H9 (cell line): ENCODE measurements at regions not wholly inside any gene's neighbourhood (a gene's known extent, or its start where the extent isn't known, plus 50 kb on each side); places are given as distances from the start of the nearest gene placed in this dataset.

Experiments used
- DNase-seq: peaks from one replicate; pipeline ENCODE4 v3.0.0-alpha.2; 2017
- H2AFZ ChIP-seq: one replicate; pipeline ENCODE4 v1.6.1; 2013; ENCODE audit warnings: mild to moderate bottlenecking, low read length, control low read depth, moderate library complexity
- H2AK5ac ChIP-seq: 2 replicates; pipeline ENCODE4 v1.6.1; 2013; ENCODE audit warnings: low read length, control low read depth, mixed read lengths; ENCODE audit not compliant: insufficient read length
- H2BK120ac ChIP-seq: one replicate; pipeline ENCODE4 v1.6.1; 2013; ENCODE audit warnings: low read depth, mild to moderate bottlenecking, low read length, control low read depth, inconsistent platforms; ENCODE audit not compliant: poor library complexity, severe bottlenecking
- H2BK12ac ChIP-seq: 2 replicates; pipeline ENCODE4 v1.6.1; 2013; ENCODE audit warnings: low read length, control low read depth, mixed read lengths, low read depth; ENCODE audit not compliant: insufficient read length
- H2BK15ac ChIP-seq: 2 replicates; pipeline ENCODE4 v1.6.1; 2013; ENCODE audit warnings: low read depth, low read length, control low read depth
- H2BK20ac ChIP-seq: one replicate; pipeline ENCODE4 v1.6.1; 2013; ENCODE audit warnings: low read depth, mild to moderate bottlenecking, low read length, control low read depth, inconsistent platforms; ENCODE audit not compliant: poor library complexity, severe bottlenecking
- H2BK5ac ChIP-seq: 2 replicates; pipeline ENCODE4 v1.6.1; 2013; ENCODE audit warnings: low read length, control low read depth, mixed read lengths; ENCODE audit not compliant: insufficient read length
- H3K14ac ChIP-seq: 2 replicates; pipeline ENCODE4 v1.6.1; 2013; ENCODE audit warnings: low read length, control low read depth; ENCODE audit not compliant: insufficient read depth
- H3K18ac ChIP-seq: 2 replicates; pipeline ENCODE4 v1.6.1; 2013; ENCODE audit warnings: low read depth, mild to moderate bottlenecking, mixed read lengths, low read length, control low read depth; ENCODE audit not compliant: insufficient read length
- H3K23ac ChIP-seq: 2 replicates; pipeline ENCODE4 v1.6.1; 2013; ENCODE audit warnings: low read length, control low read depth, mixed read lengths, low read depth; ENCODE audit not compliant: insufficient read length
- H3K23me2 ChIP-seq: 2 replicates; pipeline ENCODE4 v1.6.1; 2013; ENCODE audit warnings: low read depth, mild to moderate bottlenecking, mixed read lengths, low read length, control low read depth; ENCODE audit not compliant: insufficient read length, poor library complexity, severe bottlenecking
- H3K27ac ChIP-seq: 2 replicates; pipeline ENCODE4 v1.5.1; 2013; ENCODE audit warnings: low read length, control low read depth, mixed read lengths, low read depth; ENCODE audit not compliant: insufficient read length
- H3K27me3 ChIP-seq: 2 replicates; pipeline ENCODE4 v1.6.1; 2013; ENCODE audit warnings: low read length, control low read depth, inconsistent platforms; ENCODE audit not compliant: insufficient read depth
- H3K4ac ChIP-seq: 2 replicates; pipeline ENCODE4 v1.6.1; 2013; ENCODE audit warnings: low read depth, mild to moderate bottlenecking, control low read depth, inconsistent platforms, low read length, moderate library complexity
- H3K4me1 ChIP-seq: 2 replicates; pipeline ENCODE4 v1.6.1; 2013; ENCODE audit warnings: low read length, control low read depth, inconsistent platforms; ENCODE audit not compliant: insufficient read depth
- H3K4me2 ChIP-seq: 2 replicates; pipeline ENCODE4 v1.6.1; 2013; ENCODE audit warnings: low read length, control low read depth, mixed read lengths; ENCODE audit not compliant: insufficient read length, insufficient read depth
- H3K56ac ChIP-seq: 2 replicates; pipeline ENCODE4 v1.6.1; 2013; ENCODE audit warnings: low read depth, mild to moderate bottlenecking, mixed read lengths, low read length, control low read depth; ENCODE audit not compliant: insufficient read length
- H3K79me1 ChIP-seq: 2 replicates; pipeline ENCODE4 v1.6.1; 2013; ENCODE audit warnings: low read depth, mild to moderate bottlenecking, moderate library complexity, low read length, control low read depth, inconsistent platforms; ENCODE audit not compliant: insufficient read depth, poor library complexity, severe bottlenecking
- H3K79me2 ChIP-seq: 2 replicates; pipeline ENCODE4 v1.6.1; 2013; ENCODE audit warnings: low read length, control low read depth, inconsistent platforms; ENCODE audit not compliant: insufficient read depth
- H3K9ac ChIP-seq: 2 replicates; pipeline ENCODE4 v1.6.1; 2013; ENCODE audit warnings: low read length, control low read depth, mixed read lengths; ENCODE audit not compliant: insufficient read length; ENCODE audit errors: extremely low read depth
- H3K9me3 ChIP-seq: one replicate; pipeline ENCODE4 v1.6.1; 2013; ENCODE audit warnings: low read depth, low read length, inconsistent platforms; ENCODE audit not compliant: control insufficient read depth
- H3T11ph ChIP-seq: one replicate; pipeline ENCODE4 v1.6.1; 2013; ENCODE audit warnings: mild to moderate bottlenecking, low read length, control low read depth, inconsistent platforms
- H4K20me1 ChIP-seq: one replicate; pipeline ENCODE4 v1.6.1; 2013; ENCODE audit not compliant: control insufficient read depth, insufficient read length, insufficient read depth
- H4K5ac ChIP-seq: 2 replicates; pipeline ENCODE4 v1.6.1; 2013; ENCODE audit warnings: low read depth, mild to moderate bottlenecking, mixed read lengths, low read length, control low read depth; ENCODE audit not compliant: insufficient read length
- H4K8ac ChIP-seq: replicated peaks from 2 replicates; pipeline ENCODE4 v1.6.1; 2013; ENCODE audit warnings: low read length, control low read depth, mixed read lengths, low read depth; ENCODE audit not compliant: insufficient read length
- H4K91ac ChIP-seq: 2 replicates; pipeline ENCODE4 v1.6.1; 2013; ENCODE audit warnings: low read depth, mild to moderate bottlenecking, moderate library complexity, mixed read lengths, low read length, control low read depth; ENCODE audit not compliant: insufficient read length
- H3K27ac Mint-ChIP-seq, 3 experiments: 2 replicates in 2 of 3; 3 replicates in 1 of 3; pipeline ENCODE4 v1.8.0; 2020 to 2021; ENCODE audit warnings: mixed read lengths in 3 of 3, mild to moderate bottlenecking in 1 of 3, moderate library complexity in 1 of 3
- H3K27me3 Mint-ChIP-seq: 2 replicates; pipeline ENCODE4 v1.8.0; 2021; ENCODE audit warnings: low read depth, mild to moderate bottlenecking, moderate library complexity, mixed read lengths
- H3K36me3 Mint-ChIP-seq, 3 experiments: 2 replicates in 2 of 3; 3 replicates in 1 of 3; pipeline ENCODE4 v1.8.0; 2020 to 2021; ENCODE audit warnings: low read depth in 3 of 3, mixed read lengths in 3 of 3; ENCODE audit not compliant: insufficient read depth in 1 of 3
- H3K4me1 Mint-ChIP-seq, 2 experiments: 2 replicates each; pipeline ENCODE4 v1.8.0; 2020; ENCODE audit warnings: mixed read lengths in 2 of 2
- H3K4me3 Mint-ChIP-seq, 2 experiments: 2 replicates in 1 of 2; 3 replicates in 1 of 2; pipeline ENCODE4 v1.8.0; 2020 to 2021; ENCODE audit warnings: mild to moderate bottlenecking in 2 of 2, mixed read lengths in 2 of 2, moderate library complexity in 1 of 2
- H3K9me3 Mint-ChIP-seq, 2 experiments: 2 replicates in 1 of 2; 3 replicates in 1 of 2; pipeline ENCODE4 v1.8.0; 2020; ENCODE audit warnings: mild to moderate bottlenecking in 2 of 2, mixed read lengths in 2 of 2, moderate library complexity in 1 of 2
- WGBS: extraction: QIAGEN DNeasy Blood & Tissue Kit; methylation state at CpG from one replicate; pipeline ENCODE4 v1.1.7; 2013; ENCODE audit warnings: missing lambda C conversion rate, low lambda C conversion rate, mixed read lengths; ENCODE audit not compliant: insufficient read length; ENCODE audit errors: extremely low coverage; 5-methylcytosine and 5-hydroxymethylcytosine counted together
- TF ChIP-seq, protein P1 (sequence below): fragments of 200-600 bp; sonication (generic); conservative IDR thresholded peaks from 3 replicates; pipeline ENCODE4 v1.8.0; 2021; ENCODE audit warnings: antibody characterized with exemption, mild to moderate bottlenecking

- DNase-seq, result no peak
- H2AFZ ChIP-seq, result no peak overlapping the region
Observed at GRCh38 chr2:18924386-18924785, 335.0 kb upstream of the NT5C1B start.

More at GRCh38 chr2:18924386-18924785, 335.0 kb upstream of the NT5C1B start:
- Histone ChIP-seq H3K23me2 (no peaks in the 10 kb centered on the region), H4K5ac (no peak overlapping the region), H2BK5ac (no peak overlapping the region), H2AK5ac (no peak overlapping the region), H4K8ac (no peak overlapping the region), H4K91ac (no peak overlapping the region), H3K9ac (no peak overlapping the region), H3K79me2 (no peaks in the 10 kb centered on the region), H3K27me3 (no peaks in the 10 kb centered on the region), H3K23ac (no peak overlapping the region), H3K4ac (no peak overlapping the region), H4K20me1 (no peaks in the 10 kb centered on the region), H2BK120ac (no peak overlapping the region), H3K14ac (no peak overlapping the region), H2BK20ac (no peak overlapping the region), H3K9me3 (no peaks in the 10 kb centered on the region), H3K4me1 (no peaks in the 10 kb centered on the region), H3T11ph (no peak overlapping the region), H3K18ac (no peak overlapping the region), H3K79me1 (no peaks in the 10 kb centered on the region), H3K27ac (no peak overlapping the region), H2BK15ac (no peak overlapping the region), H2BK12ac (no peak overlapping the region), H3K4me2 (no peak overlapping the region), H3K56ac (no peak overlapping the region)
- Mint-ChIP-seq H3K27me3 (no peaks in the 10 kb centered on the region), H3K4me3 (no peak overlapping the region), H3K27ac (peak overlapping the region in 1 of 3 experiments; percentile 46; a peak in 1 of 7 replicates), H3K4me1 (peaks cover 0 to 5% of the 10 kb centered on the region in 2 experiments; a peak in 2 of 4 replicates), H3K36me3 (peaks cover 0 to 5% (median 2%) of the 10 kb centered on the region in 3 experiments; a peak in 4 of 7 replicates), H3K9me3 (peaks cover 3 to 5% of the 10 kb centered on the region in 2 experiments)
- TF ChIP-seq, protein P1, sequence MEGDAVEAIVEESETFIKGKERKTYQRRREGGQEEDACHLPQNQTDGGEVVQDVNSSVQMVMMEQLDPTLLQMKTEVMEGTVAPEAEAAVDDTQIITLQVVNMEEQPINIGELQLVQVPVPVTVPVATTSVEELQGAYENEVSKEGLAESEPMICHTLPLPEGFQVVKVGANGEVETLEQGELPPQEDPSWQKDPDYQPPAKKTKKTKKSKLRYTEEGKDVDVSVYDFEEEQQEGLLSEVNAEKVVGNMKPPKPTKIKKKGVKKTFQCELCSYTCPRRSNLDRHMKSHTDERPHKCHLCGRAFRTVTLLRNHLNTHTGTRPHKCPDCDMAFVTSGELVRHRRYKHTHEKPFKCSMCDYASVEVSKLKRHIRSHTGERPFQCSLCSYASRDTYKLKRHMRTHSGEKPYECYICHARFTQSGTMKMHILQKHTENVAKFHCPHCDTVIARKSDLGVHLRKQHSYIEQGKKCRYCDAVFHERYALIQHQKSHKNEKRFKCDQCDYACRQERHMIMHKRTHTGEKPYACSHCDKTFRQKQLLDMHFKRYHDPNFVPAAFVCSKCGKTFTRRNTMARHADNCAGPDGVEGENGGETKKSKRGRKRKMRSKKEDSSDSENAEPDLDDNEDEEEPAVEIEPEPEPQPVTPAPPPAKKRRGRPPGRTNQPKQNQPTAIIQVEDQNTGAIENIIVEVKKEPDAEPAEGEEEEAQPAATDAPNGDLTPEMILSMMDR, result no peak
- WGBS, result no CpG with 5 or more reads among the region's 4 CpGs
